ENCODE measurements at regions not wholly inside any gene's neighbourhood (a gene's known extent, or its start where the extent isn't known, plus 50 kb on each side); places are given as distances from the start of the nearest gene placed in this dataset.
"Not testable (repeated sequence)": the region's sequence is repeated elsewhere in the genome, so short reads cannot be mapped to it uniquely, and the experiment has no call there.

GRCh38 chr6:33520636-33521488 lies 59.2 kb downstream of the BAK1 start:
- TF ChIP-seq POLR2A, POLR2AphosphoS5 (IDR thresholded peaks at IDR 0.05): not testable (repeated sequence)
- TF ChIP-seq, protein P1, sequence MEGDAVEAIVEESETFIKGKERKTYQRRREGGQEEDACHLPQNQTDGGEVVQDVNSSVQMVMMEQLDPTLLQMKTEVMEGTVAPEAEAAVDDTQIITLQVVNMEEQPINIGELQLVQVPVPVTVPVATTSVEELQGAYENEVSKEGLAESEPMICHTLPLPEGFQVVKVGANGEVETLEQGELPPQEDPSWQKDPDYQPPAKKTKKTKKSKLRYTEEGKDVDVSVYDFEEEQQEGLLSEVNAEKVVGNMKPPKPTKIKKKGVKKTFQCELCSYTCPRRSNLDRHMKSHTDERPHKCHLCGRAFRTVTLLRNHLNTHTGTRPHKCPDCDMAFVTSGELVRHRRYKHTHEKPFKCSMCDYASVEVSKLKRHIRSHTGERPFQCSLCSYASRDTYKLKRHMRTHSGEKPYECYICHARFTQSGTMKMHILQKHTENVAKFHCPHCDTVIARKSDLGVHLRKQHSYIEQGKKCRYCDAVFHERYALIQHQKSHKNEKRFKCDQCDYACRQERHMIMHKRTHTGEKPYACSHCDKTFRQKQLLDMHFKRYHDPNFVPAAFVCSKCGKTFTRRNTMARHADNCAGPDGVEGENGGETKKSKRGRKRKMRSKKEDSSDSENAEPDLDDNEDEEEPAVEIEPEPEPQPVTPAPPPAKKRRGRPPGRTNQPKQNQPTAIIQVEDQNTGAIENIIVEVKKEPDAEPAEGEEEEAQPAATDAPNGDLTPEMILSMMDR (IDR thresholded peaks at IDR 0.05) = not testable (repeated sequence)
